HG03066 (cell line): ENCODE measurements at regions not wholly inside any gene's neighbourhood (a gene's known extent, or its start where the extent isn't known, plus 50 kb on each side); places are given as distances from the start of the nearest gene placed in this dataset.

ENCODE experiments used
- ATAC-seq: cut with Tn5 transposase; IDR thresholded peaks from one replicate; pipeline ENCODE4 v1.9.1; 2021; ENCODE audit warnings: low read depth; ENCODE audit not compliant: unreplicated experiment

- no peak for ATAC-seq
Observed at GRCh38 chr10:111767661-111768060, 415.9 kb downstream of the GPAM start.

GRCh38 chr10:111773950-111774349, 409.6 kb downstream of the GPAM start:
- no peak for ATAC-seq

- ATAC-seq = no peak
Observed at GRCh38 chr10:111774486-111774885, 409.1 kb downstream of the GPAM start.

DNA sequence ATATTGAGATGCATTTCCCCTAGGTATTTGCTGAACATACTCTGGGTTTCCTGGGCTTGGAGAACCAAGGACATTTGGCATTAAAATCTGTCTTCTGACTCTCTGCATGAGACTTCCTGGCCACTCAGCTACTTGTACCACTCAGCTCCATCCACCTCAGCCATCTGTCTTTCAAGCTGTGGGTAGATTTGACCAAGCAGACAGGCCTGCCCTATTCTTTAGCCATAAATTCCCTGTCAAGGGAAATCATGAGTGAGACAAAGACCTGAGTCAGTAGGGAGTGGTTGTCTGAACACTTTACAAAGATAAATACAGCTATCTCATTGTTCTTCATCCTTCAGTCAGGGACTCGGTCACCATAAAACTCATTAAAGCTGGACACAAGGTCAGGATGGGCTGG, 399.1 kb downstream of the GPAM start:
- no peak for ATAC-seq

GRCh38 chr10:111784946-111785465, 398.6 kb downstream of the GPAM start:
- no peak for ATAC-seq

GRCh38 chr10:111785921-111786320, 397.6 kb downstream of the GPAM start:
- no peak for ATAC-seq

DNA sequence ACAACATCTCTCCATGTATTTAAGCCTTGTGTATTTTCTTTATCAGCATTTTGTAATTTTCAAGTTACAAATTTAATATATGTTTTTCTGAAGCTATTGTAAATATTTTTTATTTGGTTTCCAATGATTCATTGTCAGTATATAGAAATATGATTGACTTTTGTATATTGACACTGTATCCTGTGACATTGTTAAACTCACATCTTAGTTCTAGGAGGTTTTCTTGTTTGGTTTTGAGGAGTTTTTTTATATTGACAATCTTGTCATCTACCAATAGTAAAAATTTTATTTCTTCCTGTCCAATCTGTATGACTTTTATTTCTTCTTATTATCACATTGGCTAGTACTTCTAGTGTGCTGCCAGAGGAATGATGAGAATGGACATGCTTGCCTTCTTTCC, 393.7 kb downstream of the GPAM start:
- no peak for ATAC-seq

DNA sequence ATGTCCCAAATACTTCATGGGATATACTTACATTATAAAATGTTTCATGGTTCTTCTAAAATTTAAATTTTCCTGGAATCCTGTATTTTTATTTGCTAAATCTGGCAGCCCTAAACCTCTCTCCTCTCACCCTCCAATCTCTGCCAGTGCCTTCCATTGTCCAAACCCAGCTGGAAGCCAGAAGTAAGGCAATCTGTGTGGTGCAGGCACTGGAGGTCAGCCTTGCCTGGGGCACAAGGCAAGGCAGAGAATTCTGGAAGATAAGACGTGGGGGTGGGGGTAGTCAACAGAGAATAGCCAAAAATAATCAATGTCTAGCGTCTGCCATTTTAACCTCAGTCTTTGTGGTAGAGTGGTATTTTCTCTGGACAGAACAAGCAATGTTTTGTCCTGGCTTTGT, 381.7 kb downstream of the GPAM start:
- no peak for ATAC-seq

GRCh38 chr10:111804781-111805180, 378.8 kb downstream of the GPAM start:
- ATAC-seq = no peak

- ATAC-seq = no peak
Observed at GRCh38 chr10:111811517-111811916, 372.0 kb downstream of the GPAM start.

DNA sequence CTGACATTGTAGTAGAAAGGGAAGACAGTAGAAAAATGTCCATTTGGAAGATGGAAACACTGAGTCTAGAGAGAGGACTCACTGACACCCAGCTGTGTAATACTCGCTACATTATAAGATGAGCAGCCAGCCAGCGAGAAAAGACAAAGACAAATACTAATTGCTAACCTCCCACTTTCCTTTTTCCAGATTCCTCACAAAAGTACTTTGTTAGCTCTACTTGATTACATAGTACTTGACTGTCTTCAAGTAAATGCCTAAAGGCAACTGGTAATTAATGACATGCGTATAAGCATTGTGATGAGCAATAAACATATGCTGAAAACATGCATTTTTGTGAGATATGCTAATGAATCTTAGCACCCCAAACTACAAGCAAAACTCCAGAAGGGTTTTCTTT, 363.1 kb downstream of the GPAM start:
- no peak for ATAC-seq

DNA sequence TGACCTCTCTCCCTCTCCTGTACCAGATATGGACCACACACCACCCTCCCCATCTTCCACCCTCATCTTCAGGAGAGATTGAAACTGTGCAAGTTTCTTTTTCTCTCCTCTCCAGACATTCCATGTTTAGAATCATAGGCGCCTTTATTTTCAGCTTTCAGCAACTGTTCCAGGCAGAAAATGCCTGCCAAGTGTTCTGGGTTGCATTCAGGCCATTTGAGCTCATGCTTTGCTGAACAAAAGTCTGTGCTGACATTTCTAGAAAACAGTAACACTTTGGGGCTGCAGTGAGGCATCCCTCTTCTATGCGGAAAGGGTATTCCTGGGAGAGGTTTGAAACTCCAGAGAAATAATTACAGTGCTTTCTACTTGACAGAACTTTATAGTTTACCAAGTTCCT, 361.7 kb downstream of the GPAM start:
- ATAC-seq = no peak

- ATAC-seq = no peak
Observed at GRCh38 chr10:111822661-111823060, 360.9 kb downstream of the GPAM start.

DNA sequence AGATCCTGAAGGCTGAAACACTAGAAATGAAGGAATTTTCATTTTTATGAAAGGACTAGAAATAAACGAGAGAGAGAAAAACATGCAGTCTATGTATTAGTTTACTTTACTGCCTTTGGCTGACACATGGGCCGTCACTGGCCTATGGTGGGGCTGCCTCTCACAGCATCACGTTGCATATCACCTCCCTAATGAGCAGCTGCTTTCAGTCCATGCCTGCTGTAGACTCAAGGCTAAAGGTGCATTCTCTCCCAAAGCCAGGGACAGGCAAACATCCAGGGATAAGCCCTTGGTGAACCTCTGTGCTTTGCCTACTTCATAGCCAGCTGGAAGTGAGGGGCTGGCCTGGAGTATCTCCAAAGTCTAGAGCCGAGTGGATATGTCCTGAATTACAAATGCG, 359.4 kb downstream of the GPAM start:
- no peak for ATAC-seq

DNA sequence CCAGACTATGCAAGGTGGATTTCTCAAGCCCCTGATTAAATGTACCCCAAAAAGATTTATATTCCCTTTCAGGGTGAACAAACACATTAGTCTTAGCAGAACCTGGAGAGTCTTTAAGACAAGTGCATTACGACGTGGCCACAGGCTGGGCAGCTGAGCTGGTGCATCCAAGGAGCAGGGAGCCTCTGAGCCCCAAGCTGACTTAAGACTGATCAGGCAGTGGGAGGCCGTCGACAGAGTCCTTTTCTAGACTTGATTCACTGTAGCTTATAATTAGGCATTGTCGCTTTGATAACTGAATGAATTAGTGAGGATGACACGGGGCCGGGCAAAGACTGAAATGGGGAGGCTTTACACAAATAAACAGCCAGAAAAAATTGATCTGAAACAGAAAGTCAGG, 353.2 kb downstream of the GPAM start:
- no peak for ATAC-seq

DNA sequence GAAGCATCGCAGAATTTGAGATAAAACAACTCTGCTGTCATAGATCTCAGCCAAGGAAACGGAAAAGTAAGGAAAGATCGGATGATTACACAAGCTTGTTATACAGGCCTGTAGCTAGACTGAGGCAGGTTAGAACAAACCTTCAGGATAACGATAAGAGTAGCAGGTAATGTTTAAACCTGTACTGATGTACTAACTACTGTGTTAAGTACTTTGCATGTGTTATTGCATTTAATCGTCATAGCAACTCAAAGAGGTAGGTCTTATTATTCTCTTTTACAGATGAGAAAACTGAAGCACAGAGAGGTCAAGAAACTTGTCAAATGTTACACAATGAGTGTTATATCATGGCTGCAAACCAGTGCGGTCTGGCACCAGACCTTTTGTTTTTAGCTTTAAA, 352.5 kb downstream of the GPAM start:
- ATAC-seq = no peak

- ATAC-seq = no peak
Observed at GRCh38 chr10:111833251-111833650, 350.3 kb downstream of the GPAM start.

DNA sequence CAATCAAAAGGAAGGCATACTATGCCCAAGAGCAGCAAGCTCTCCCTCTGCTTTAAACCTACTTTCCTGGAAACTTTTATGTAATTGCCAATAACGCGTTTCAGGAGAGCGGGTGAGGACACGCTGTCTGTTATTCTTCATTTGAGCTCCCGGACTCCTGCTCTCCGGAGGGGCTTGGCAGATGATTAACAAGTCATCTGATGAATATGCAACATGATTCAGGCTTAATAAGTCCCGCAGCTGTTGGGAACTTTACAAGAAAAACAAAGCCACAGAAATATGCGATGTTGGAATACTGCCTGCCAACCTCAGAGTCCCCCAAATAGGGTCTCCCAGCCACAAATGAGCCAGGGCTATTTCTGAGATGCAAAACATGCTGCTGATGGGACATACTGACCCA, 348.0 kb downstream of the GPAM start:
- ATAC-seq = no peak

GRCh38 chr10:111836064-111836463, 347.5 kb downstream of the GPAM start:
- ATAC-seq = no peak

- ATAC-seq = no peak
Observed at GRCh38 chr10:111836571-111836970, 347.0 kb downstream of the GPAM start.

DNA sequence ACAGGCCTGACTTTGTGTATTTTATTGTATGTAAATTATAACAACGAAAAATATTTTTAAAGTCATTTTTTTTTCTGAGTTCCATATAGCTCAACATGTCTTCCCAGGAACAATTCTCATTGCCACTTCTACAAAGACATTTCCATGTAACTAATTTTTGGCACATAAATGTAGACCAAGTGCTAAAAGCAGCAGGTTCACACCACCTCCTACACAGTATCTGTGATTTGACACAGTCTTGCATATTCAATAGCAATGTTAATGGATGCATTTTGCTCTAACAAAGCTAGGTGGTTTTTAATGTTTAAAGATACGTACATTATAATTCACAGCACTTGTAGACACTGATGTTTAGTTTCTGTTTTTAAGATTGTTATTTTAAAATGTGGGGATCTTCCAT, 346.5 kb downstream of the GPAM start:
- no peak for ATAC-seq

DNA sequence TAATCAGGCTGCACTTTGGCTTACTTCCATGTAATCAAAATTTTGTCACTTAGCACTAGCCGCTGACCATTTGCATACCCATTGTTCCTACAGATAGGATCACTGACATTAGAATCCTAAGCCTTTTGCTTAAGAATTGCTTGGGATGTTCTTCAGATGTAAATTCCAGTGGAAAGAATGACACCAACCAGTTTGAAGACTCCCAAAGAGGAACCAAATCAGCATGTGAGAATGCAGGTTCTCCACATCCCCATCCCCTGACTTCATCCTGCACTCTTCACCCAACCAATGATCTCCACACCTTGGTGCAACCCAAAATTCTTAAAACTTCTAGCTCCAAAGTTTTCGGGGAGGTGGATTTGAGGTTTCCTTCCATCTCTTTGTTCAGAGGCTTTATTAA, 345.6 kb downstream of the GPAM start:
- no peak for ATAC-seq

- no peak for ATAC-seq
Observed at GRCh38 chr10:111840546-111840945, 343.0 kb downstream of the GPAM start.
